ENCODE measurements at regions not wholly inside any gene's neighbourhood (a gene's known extent, or its start where the extent isn't known, plus 50 kb on each side); places are given as distances from the start of the nearest gene placed in this dataset.

DNA sequence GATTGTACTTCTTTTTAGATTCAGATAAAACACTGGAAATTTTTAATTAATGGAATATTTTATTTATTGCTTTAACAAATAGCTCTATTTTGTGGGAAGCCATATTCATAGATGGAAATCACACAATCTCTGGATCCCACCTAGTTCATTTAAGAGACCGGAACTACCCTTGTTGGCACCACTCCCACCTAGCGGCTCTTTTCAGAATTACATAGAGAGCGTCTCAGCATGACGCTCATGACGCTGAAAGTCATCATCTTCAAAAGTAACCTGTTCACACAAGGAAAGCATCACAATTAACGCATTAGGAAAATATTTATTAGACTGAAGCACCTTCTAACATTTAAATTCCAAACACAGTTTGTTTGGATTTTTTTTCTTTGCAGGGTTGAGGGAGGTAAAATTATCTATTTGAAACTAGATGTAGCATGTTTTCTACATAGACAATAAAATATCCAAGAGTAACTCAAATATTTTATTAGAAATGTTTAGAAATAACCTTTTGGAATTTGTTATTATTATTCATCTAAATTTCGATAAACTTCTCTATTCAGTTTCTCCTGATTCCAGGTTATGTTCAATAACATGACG, 214.9 kb upstream of the ARRDC4 start:
- TF ChIP-seq, protein P1, sequence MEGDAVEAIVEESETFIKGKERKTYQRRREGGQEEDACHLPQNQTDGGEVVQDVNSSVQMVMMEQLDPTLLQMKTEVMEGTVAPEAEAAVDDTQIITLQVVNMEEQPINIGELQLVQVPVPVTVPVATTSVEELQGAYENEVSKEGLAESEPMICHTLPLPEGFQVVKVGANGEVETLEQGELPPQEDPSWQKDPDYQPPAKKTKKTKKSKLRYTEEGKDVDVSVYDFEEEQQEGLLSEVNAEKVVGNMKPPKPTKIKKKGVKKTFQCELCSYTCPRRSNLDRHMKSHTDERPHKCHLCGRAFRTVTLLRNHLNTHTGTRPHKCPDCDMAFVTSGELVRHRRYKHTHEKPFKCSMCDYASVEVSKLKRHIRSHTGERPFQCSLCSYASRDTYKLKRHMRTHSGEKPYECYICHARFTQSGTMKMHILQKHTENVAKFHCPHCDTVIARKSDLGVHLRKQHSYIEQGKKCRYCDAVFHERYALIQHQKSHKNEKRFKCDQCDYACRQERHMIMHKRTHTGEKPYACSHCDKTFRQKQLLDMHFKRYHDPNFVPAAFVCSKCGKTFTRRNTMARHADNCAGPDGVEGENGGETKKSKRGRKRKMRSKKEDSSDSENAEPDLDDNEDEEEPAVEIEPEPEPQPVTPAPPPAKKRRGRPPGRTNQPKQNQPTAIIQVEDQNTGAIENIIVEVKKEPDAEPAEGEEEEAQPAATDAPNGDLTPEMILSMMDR (IDR thresholded peaks at IDR 0.05; ENCODE audit: low read depth, low read length) = peak; percentile 73
- TF ChIP-seq EZH2phosphoT487 (IDR thresholded peaks at IDR 0.05; ENCODE audit: low read depth) = no peak

Measured in OCI-LY3 (cell line).